HG02870 (cell line): ENCODE measurements at regions not wholly inside any gene's neighbourhood (a gene's known extent, or its start where the extent isn't known, plus 50 kb on each side); places are given as distances from the start of the nearest gene placed in this dataset.
A peak's percentile ranks its signal among the peaks of the same experiment; 100 is the strongest.

ENCODE experiments used
- ATAC-seq: cut with Tn5 transposase; IDR thresholded peaks from one replicate; pipeline ENCODE4 v1.9.1; 2021; ENCODE audit warnings: mild to moderate bottlenecking, moderate library complexity; ENCODE audit not compliant: unreplicated experiment

GRCh38 chr9:117490199-117490598, 75.3 kb upstream of the ASTN2 start:
- ATAC-seq: no peak

DNA sequence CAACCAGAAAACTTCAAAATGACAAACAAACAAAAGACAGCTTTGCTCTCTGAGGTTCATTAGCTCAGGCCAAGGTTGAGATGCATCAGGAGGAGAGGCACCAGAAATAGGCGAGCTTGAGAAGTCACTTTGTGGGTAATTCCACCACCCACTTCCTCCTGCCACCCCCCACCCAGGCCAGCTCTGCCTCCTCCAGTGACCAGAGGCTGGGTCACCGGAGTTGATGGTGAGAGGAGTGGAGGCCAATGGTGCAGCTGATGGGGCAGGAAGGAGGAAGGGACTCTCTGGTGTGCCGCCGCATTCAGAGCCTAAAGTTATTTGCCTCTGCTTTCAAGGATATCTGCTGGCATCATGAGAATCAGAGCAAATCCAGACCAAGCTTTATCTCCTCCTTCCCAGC, 73.8 kb upstream of the ASTN2 start:
- ATAC-seq: no peak

DNA sequence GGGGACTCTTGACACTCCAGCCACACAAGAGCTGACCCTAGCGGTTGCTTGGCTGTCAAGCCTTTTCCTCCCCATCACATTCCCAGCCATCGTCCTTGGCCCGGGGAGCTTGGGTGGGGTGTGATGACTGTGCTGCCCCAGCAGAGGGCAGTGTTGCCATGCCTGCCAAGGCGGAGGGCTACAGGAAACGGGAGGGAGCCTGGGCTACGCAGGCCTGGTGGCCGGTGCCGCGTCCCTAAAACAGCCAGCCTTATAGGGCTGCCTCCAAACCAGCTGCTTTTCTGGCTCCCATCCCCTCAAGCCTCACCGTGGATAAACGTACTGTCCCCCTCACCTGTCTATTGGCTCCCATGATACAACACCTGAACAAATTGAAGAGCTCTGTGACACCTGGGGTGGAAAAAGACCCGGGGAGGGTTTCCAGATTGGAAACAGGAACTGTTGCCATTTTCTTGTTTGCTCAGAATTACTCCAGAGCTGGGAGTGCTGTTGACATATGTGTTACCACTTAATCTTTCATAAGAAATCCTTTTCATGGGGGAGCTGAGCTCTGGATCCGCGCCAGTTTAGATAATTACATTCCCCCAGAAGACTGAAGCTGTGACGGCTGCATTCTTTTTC, 72.8 kb upstream of the ASTN2 start:
- peak; percentile 98 for ATAC-seq

GRCh38 chr9:117486426-117486825, 71.6 kb upstream of the ASTN2 start:
- no peak for ATAC-seq

DNA sequence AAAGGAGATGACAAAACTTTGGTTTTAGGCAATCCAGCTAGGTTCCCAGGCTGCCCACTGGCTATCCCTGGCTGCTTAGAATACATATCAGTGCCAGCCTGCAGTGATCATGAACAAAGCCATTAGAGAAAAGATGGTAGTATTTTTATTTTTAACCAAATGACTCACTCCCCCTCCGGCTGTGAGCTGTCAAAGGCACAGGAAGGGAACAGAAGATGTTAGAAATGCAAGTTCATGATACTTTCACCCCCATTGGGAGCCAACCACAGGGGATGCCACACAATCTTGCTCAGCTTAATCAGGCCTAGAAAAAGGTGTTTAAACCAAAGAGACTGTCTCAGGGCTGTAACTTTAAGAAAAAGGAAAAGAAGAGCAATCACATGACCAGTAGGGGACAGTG, 70.3 kb upstream of the ASTN2 start:
- ATAC-seq: no peak

DNA sequence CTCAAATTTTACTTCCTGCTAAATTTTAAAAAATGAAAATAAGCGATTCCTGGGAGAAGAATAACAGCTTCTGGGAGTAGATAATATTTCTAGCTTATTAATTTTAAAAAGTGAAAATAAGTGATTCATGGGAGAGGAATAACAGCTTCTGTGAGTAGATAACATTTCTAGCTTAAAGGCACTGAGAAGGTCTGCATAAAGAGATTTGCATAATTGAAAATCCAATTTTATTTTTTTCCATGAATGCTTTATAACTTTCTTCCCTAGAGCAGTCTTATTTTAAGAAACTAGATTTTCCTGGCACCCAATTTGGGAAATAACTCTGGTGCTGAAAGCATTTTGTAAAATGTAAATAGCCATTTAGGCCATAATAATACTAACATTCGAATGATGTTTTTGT, 65.9 kb upstream of the ASTN2 start:
- no peak for ATAC-seq

DNA sequence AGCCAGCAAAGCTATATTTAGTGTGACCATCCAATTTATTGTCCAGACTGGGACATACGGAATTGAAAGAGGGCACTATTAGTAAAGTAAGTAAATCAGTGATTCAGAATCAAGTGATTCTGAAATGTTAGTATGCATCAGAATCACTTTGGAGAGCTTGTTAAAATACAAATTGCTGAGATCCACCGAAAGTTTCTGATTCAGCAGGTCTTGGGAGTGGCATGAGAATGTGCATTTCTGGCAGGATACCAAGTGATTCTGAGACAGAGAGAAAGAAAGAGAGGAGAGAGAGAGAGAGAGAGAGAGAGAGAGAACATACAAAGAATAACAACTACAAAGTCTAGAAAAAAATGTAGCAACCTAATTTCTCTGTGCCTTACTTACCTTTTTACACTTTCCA, 65.4 kb upstream of the ASTN2 start:
- ATAC-seq: no peak

- ATAC-seq: no peak
Measured at GRCh38 chr9:117473293-117473692, 58.4 kb upstream of the ASTN2 start.

GRCh38 chr9:117470902-117471301, 56.0 kb upstream of the ASTN2 start:
- no peak for ATAC-seq

DNA sequence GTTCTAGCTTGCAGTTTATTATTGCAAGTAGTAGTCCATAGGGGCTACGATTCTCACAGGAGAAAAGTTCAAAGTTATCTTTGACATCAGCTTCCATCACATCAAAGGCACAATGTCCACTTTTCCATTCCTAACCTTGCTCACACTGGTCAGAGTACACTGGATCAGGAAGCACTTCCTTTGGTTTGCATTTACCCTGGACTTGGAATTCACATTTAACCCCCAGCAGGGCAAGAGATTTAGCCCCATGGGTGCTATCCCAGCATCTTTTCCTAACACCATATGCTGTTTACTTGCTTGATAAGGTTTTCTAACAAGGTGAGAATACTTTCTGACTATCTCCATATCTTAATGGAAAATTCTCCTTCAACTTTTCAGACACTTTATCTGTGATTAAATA, 55.6 kb upstream of the ASTN2 start:
- no peak for ATAC-seq

DNA sequence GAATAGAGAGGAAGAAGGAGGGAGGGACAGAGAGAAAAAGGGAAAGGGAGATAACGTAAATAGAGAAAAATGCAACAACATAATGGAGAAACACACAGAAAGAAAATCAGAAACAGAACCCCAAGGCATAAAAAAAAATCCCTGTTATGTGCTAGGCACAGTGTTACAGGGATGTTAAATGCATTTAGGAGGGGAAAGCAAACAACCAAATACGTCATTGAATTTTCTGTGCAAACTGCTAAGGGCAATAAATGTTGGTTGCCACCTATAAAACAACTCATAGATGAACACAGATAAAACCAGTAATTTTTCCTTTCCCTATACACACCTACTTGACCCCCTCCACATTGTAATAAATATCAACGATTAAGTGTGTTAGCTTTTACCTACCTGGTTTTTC, 51.3 kb upstream of the ASTN2 start:
- ATAC-seq: no peak

DNA sequence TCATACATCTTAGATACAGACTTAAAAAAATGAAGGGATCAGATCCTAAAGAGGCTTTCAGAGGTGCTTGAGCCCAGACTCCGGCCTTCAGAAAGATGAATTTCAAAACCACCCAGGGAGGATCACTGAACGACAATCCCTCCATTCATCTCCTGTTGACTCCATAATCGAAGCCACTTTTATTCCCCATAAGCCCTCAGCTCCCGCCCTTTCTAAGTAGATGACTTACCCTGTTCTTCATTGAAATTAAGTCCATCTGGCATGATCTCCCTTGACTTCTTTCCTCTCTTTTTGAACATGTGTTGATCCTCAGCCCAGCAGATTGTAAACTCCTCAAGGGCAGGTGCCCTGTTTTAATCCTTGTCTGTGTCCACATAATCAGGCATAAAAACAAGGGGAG, 50.8 kb upstream of the ASTN2 start:
- ATAC-seq: no peak

- ATAC-seq: no peak
Measured at GRCh38 chr9:117464941-117465616, 50.2 kb upstream of the ASTN2 start.
